HCT116 (cell line): ENCODE measurements at regions not wholly inside any gene's neighbourhood (a gene's known extent, or its start where the extent isn't known, plus 50 kb on each side); places are given as distances from the start of the nearest gene placed in this dataset.

Experiments used
- ATAC-seq: fragments of 200-7000 bp; cut with Tn5 transposase; 2 replicates; pipeline ENCODE4 v1.9.1; 2020; ENCODE audit warnings: mild to moderate bottlenecking, moderate library complexity
- BruUV-seq: library from RNA; stranded (reverse); fragments of 400-500 nt; replicated peaks from 2 replicates; lab custom pipeline; 2021; lab: Mats Ljungman, UMichigan
- CTCF ChIA-PET: fragments of 300-600 bp; sonication (Branson Sonifier 250); formaldehyde crosslinking; loops from one replicate; lab custom pipeline; 2021; ENCODE audit warnings: antibody characterized with exemption; lab: Charles Lee
- POLR2A ChIA-PET: fragments of 300-600, 350-600 bp; sonication (Branson Sonifier 250); formaldehyde crosslinking; loops from one replicate; lab custom pipeline; 2021; ENCODE audit warnings: antibody characterized with exemption; lab: Charles Lee
- RAD21 ChIA-PET, 2 experiments: fragments of 300-600 bp; sonication (Branson Sonifier 250); formaldehyde crosslinking; loops; one replicate each; lab custom pipeline; 2023; ENCODE audit warnings: low total read pairs in 2 of 2; ENCODE audit not compliant: uncharacterized antibody in 2 of 2, unreplicated experiment in 2 of 2, low non-redundant PET in 1 of 2; lab: Charles Lee
- DNase-seq: peaks from one replicate; pipeline ENCODE4 v3.0.0-alpha.2; 2010; ENCODE audit warnings: low read depth, low spot score
- H2AFZ ChIP-seq: fragments of 200-600 bp; shearing (Covaris generic), sonication (generic); 2 replicates; pipeline ENCODE4 v1.6.1; 2017; ENCODE audit warnings: low read depth, mixed run types, mixed read lengths, antibody characterized with exemption, low read length; ENCODE audit not compliant: poor library complexity, severe bottlenecking
- H3K27ac ChIP-seq: 2 replicates; pipeline ENCODE4 v1.5.1; 2012; ENCODE audit warnings: low read depth, low read length
- H3K27me3 ChIP-seq: fragments of 200-600 bp; sonication (generic); 2 replicates; pipeline ENCODE4 v1.6.1; 2016; ENCODE audit warnings: mixed run types, low read length, mixed read lengths; ENCODE audit not compliant: insufficient read depth
- H3K36me3 ChIP-seq, 2 experiments: fragments of 200-500 bp in 1 of 2; fragments of 200-600 bp in 1 of 2; sonication (Bioruptor generic) in 1 of 2; sonication (generic) in 1 of 2; 2 replicates each; pipeline versions ENCODE4 v1.5.1 to v1.6.1; 2014 to 2016; ENCODE audit warnings: low read length in 2 of 2, inconsistent platforms in 1 of 2, mixed read lengths in 1 of 2, mixed run types in 1 of 2; ENCODE audit not compliant: insufficient read depth in 2 of 2, control insufficient read depth in 1 of 2
- H3K4me1 ChIP-seq, 2 experiments: fragments of 200-600 bp in 1 of 2; sonication (generic) in 1 of 2; 2 replicates each; pipeline versions ENCODE4 v1.5.1 to v1.6.1; 2012 to 2017; ENCODE audit warnings: low read length in 2 of 2, inconsistent platforms in 1 of 2, mild to moderate bottlenecking in 1 of 2, mixed read lengths in 1 of 2, mixed run types in 1 of 2, moderate library complexity in 1 of 2; ENCODE audit not compliant: insufficient read depth in 2 of 2, control insufficient read depth in 1 of 2
- H3K4me2 ChIP-seq: fragments of 200-600 bp; sonication (generic); 2 replicates; pipeline ENCODE4 v1.6.1; 2017; ENCODE audit warnings: mixed run types, low read length, mixed read lengths
- H3K4me3 ChIP-seq, 2 experiments: fragments of 200-600 bp in 1 of 2; sonication (generic) in 1 of 2; replicated peaks in 1 of 2; 2 replicates each; pipeline ENCODE4 v1.5.1; 2011 to 2016; ENCODE audit warnings: low read length in 2 of 2, control low read depth in 1 of 2, low read depth in 1 of 2, mild to moderate bottlenecking in 1 of 2, mixed read lengths in 1 of 2, mixed run types in 1 of 2
- H3K79me2 ChIP-seq: fragments of 200-600 bp; sonication (generic); 2 replicates; pipeline ENCODE4 v1.6.1; 2017; ENCODE audit warnings: mild to moderate bottlenecking, mixed run types, low read length, moderate library complexity, mixed read lengths; ENCODE audit not compliant: insufficient read depth
- H3K9ac ChIP-seq: fragments of 200-600 bp; sonication (generic); 2 replicates; pipeline ENCODE4 v1.6.1; 2016; ENCODE audit warnings: low read length, mixed read lengths
- H3K9me2 ChIP-seq: fragments of 200-600 bp; sonication (generic), shearing (Covaris generic); 2 replicates; pipeline ENCODE4 v1.6.1; 2017; ENCODE audit warnings: mixed run types, mild to moderate bottlenecking, moderate library complexity; ENCODE audit not compliant: insufficient read depth
- H3K9me3 ChIP-seq, 2 experiments: fragments of 200-500 bp in 1 of 2; fragments of 200-600 bp in 1 of 2; sonication (Bioruptor generic) in 1 of 2; sonication (generic) in 1 of 2; 2 replicates each; pipeline ENCODE4 v1.6.1; 2014 to 2017; ENCODE audit warnings: low read length in 2 of 2, mixed read lengths in 2 of 2, inconsistent platforms in 1 of 2, low read depth in 1 of 2, mild to moderate bottlenecking in 1 of 2, mixed run types in 1 of 2, moderate library complexity in 1 of 2; ENCODE audit not compliant: control insufficient read depth in 1 of 2, insufficient read depth in 1 of 2
- H4K20me1 ChIP-seq: fragments of 200-600 bp; sonication (generic), shearing (Covaris generic); 2 replicates; pipeline ENCODE4 v1.6.1; 2017; ENCODE audit warnings: mixed run types, mild to moderate bottlenecking, moderate library complexity; ENCODE audit not compliant: insufficient read depth
- CBX3 ChIP-seq: IDR thresholded peaks from 2 replicates; pipeline ENCODE4 v1.6.1; 2012; ENCODE audit warnings: low read depth
- CEBPB ChIP-seq: IDR thresholded peaks from 2 replicates; pipeline ENCODE4 v1.6.1; 2012; ENCODE audit warnings: low read depth
- EGR1 ChIP-seq: IDR thresholded peaks from 2 replicates; pipeline ENCODE4 v1.6.1; 2012; ENCODE audit warnings: low read depth
- EZH2phosphoT487 ChIP-seq: fragments of 200-600 bp; IDR thresholded peaks from 2 replicates; pipeline ENCODE4 v1.6.1; 2018; ENCODE audit warnings: antibody characterized with exemption, borderline replicate concordance
- FOSL1 ChIP-seq: IDR thresholded peaks from 2 replicates; pipeline ENCODE4 v1.6.1; 2012; ENCODE audit warnings: low read depth
- JUND ChIP-seq: IDR thresholded peaks from 2 replicates; pipeline ENCODE4 v1.6.1; 2012
- POLR2AphosphoS5 ChIP-seq: IDR thresholded peaks from 2 replicates; pipeline ENCODE4 v1.6.1; 2011; ENCODE audit warnings: mild to moderate bottlenecking, low read depth, low read length, moderate library complexity
- RAD21 ChIP-seq: IDR thresholded peaks from 2 replicates; pipeline ENCODE4 v1.6.1; 2012; ENCODE audit warnings: low read depth, mild to moderate bottlenecking
- SP1 ChIP-seq: IDR thresholded peaks from 2 replicates; pipeline ENCODE4 v1.6.1; 2012; ENCODE audit warnings: low read depth
- TCF7L2 ChIP-seq: IDR thresholded peaks from 2 replicates; pipeline ENCODE4 v1.7.0; 2011; ENCODE audit warnings: borderline replicate concordance, inconsistent platforms; ENCODE audit not compliant: insufficient read depth, insufficient read length; ENCODE audit errors: extremely low read depth
- intact Hi-C: fragments of 100-400 bp; cut with micrococcal nuclease; formaldehyde crosslinking; loops from 2 replicates; pipeline ENCODE4 v1.10.0; 2022
- TF ChIP-seq, protein P1 (sequence below): IDR thresholded peaks from 2 replicates; pipeline ENCODE4 v1.6.1; 2012; ENCODE audit warnings: low read depth
- TF ChIP-seq, protein P2 (sequence below): IDR thresholded peaks from 2 replicates; pipeline ENCODE4 v1.6.1; 2012

DNA sequence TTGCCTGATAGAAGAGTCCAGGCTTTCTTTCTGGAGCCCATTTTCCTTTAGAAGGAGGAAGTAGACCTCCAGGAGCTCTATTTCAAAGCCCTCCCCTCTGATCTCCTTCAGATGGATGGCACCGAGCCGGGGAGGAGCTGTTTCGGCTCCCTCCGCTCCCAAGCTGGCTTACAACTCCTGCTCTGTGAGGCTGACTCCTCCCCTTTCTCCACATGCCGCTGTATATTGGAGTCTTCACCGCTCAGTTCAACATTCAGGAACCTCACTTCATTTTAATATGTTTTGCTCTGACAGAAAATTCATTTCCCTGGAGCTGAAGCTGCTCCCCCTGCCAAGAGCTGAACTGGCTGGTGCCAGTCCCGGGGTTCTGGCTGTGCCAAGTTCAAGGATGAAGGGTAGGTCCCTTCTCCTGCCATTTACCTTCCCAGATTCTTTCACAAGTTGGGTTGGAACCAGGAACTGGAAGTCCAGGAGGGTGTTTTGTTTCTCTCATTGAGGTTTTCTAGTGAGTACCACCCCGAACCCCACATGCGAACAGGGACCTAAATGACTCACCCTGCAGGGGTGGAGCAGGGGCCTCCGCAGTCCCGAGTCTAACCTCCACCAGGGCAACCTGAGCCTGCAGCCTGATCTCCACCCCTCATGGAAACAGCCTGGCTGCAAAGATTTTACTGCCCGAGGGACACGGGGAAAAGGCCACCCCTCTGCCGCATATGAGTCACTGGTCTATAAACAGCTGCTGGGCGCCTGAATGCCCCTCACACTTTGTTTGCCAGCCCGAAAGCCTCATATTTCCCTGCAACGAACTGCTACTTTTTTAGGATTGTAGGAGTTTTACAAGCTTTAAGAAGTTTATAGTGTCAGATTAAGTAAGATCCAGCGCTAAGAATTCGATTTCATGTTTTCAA lies 68.6 kb upstream of the FOXA2 start:
- Histone ChIP-seq H3K9me3 (no peaks in the 10 kb centered on the region), H3K9me2 (no peaks in the 10 kb centered on the region), H3K4me3 (no peak overlapping the region), H2AFZ (no peak overlapping the region), H3K36me3 (no peaks in the 10 kb centered on the region), H3K9ac (no peak overlapping the region), H3K4me1 (no peaks in the 10 kb centered on the region), H3K79me2 (no peaks in the 10 kb centered on the region), H4K20me1 (no peaks in the 10 kb centered on the region), H3K4me2 (no peak overlapping the region), H3K27ac (no peak overlapping the region), H3K27me3 (0 out of 2 replicates have a peak, but pooled peaks cover 4% of the 10 kb centered on the region)
- BruUV-seq: no TSS peak
- no peak for DNase-seq
- no peak for TF ChIP-seq POLR2AphosphoS5
- TF ChIP-seq EGR1: no peak
- ChIA-PET CTCF (no interaction called here), POLR2A (no interaction called here), RAD21 (no interaction called here)
- intact Hi-C loops: no loop called here
- ATAC-seq: no peak

DNA sequence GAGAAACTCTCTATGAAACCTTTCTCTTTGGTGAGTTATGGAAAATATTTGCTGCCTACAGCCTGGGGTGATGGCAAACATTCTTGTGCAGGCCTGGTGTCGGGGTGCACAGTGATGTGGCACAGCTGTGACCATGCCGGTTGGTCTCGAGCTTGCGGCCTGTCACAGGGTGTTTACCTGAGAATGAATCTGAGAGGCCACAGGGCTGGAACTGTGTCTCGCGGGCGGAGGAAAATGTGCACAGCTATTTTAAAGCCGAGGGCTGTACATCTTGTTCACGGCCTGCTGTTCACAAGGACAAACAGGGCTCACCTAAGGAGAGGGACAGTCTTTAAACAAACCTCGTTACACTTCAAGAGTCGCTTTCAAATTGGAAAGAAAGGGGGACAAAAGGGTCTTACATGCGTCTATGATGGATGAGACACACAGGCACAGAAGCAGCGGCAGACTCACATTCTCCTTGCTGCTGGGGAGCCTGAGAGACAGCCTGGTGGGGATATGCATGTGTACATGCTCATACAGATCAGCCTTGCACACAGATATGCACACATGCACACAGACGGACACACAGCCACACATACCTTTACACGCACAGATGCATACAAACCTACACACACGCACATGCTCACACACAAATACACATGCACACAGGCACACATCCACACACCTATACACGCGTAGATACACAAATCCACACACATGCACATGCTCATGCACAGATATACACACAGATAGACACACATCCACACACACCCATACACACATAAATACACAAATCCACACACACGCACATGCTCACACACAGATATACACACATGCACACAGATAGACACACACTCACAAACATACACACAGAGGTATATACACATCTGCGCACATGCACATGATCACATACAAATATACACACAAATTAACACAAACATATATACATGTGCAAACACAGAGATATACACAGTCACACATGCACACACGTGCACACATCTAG lies 69.6 kb upstream of the FOXA2 start:
- ATAC-seq (no peak), DNase-seq (no peak)
- ChIA-PET CTCF (no interaction called here), RAD21 (no interaction called here), POLR2A (no interaction called here)
- no TSS peak for BruUV-seq
- Histone ChIP-seq H3K9me2 (no peaks in the 10 kb centered on the region), H3K9me3 (no peaks in the 10 kb centered on the region), H3K36me3 (no peaks in the 10 kb centered on the region), H3K4me3 (no peak overlapping the region), H3K27ac (no peak overlapping the region), H3K4me2 (no peak overlapping the region), H3K4me1 (no peaks in the 10 kb centered on the region), H2AFZ (no peak overlapping the region), H3K79me2 (no peaks in the 10 kb centered on the region), H4K20me1 (no peaks in the 10 kb centered on the region), H3K9ac (no peak overlapping the region), H3K27me3 (peaks cover 8% of the 10 kb centered on the region; the same call in 1 of the 2 replicates)
- intact Hi-C loops: no loop called here
- TF ChIP-seq CBX3: no peak
- TF ChIP-seq CEBPB: no peak
- no peak for TF ChIP-seq RAD21
- TF ChIP-seq TCF7L2: no peak
- TF ChIP-seq, protein P1, sequence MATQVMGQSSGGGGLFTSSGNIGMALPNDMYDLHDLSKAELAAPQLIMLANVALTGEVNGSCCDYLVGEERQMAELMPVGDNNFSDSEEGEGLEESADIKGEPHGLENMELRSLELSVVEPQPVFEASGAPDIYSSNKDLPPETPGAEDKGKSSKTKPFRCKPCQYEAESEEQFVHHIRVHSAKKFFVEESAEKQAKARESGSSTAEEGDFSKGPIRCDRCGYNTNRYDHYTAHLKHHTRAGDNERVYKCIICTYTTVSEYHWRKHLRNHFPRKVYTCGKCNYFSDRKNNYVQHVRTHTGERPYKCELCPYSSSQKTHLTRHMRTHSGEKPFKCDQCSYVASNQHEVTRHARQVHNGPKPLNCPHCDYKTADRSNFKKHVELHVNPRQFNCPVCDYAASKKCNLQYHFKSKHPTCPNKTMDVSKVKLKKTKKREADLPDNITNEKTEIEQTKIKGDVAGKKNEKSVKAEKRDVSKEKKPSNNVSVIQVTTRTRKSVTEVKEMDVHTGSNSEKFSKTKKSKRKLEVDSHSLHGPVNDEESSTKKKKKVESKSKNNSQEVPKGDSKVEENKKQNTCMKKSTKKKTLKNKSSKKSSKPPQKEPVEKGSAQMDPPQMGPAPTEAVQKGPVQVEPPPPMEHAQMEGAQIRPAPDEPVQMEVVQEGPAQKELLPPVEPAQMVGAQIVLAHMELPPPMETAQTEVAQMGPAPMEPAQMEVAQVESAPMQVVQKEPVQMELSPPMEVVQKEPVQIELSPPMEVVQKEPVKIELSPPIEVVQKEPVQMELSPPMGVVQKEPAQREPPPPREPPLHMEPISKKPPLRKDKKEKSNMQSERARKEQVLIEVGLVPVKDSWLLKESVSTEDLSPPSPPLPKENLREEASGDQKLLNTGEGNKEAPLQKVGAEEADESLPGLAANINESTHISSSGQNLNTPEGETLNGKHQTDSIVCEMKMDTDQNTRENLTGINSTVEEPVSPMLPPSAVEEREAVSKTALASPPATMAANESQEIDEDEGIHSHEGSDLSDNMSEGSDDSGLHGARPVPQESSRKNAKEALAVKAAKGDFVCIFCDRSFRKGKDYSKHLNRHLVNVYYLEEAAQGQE: no peak
- TF ChIP-seq, protein P2, sequence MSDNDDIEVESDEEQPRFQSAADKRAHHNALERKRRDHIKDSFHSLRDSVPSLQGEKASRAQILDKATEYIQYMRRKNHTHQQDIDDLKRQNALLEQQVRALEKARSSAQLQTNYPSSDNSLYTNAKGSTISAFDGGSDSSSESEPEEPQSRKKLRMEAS: no peak
- no peak for TF ChIP-seq JUND
- no peak for TF ChIP-seq FOSL1
- no peak for TF ChIP-seq EZH2phosphoT487
- no peak for TF ChIP-seq SP1
